ENCODE measurements at regions not wholly inside any gene's neighbourhood (a gene's known extent, or its start where the extent isn't known, plus 50 kb on each side); places are given as distances from the start of the nearest gene placed in this dataset.

GRCh38 chr18:28972333-28972907 is 795.5 kb upstream of the CDH2 start:
- no peak for TF ChIP-seq CTCF (IDR thresholded peaks at IDR 0.05; ENCODE audit: insufficient read depth, low read length)
- no peak for TF ChIP-seq REST (IDR thresholded peaks at IDR 0.05; ENCODE audit: insufficient replicate concordance, low read depth)
- no peak for TF ChIP-seq POLR2AphosphoS5 (IDR thresholded peaks at IDR 0.05; ENCODE audit: low read depth)
- TF ChIP-seq GABPA (IDR thresholded peaks at IDR 0.05; ENCODE audit: low read depth): no peak
